K562 (cell line): ENCODE measurements at regions not wholly inside any gene's neighbourhood (a gene's known extent, or its start where the extent isn't known, plus 50 kb on each side); places are given as distances from the start of the nearest gene placed in this dataset.

Experiments
- CHD4 ChIP-seq: fragments of 200-600 bp; sonication (generic); IDR thresholded peaks from 3 replicates; pipeline ENCODE4 v1.6.1; 2012; ENCODE audit warnings: low read depth, mild to moderate bottlenecking, mixed read lengths, low read length, inconsistent platforms; ENCODE audit not compliant: insufficient read depth, insufficient replicate concordance, poor library complexity, severe bottlenecking
- NELFE ChIP-seq: IDR thresholded peaks from 2 replicates; pipeline ENCODE4 v1.6.1; 2011; ENCODE audit warnings: mild to moderate bottlenecking; ENCODE audit not compliant: insufficient read depth, insufficient read length
- PTBP1 ChIP-seq: fragments of 200-400 bp; formaldehyde crosslinking; IDR thresholded peaks from 2 replicates; pipeline ENCODE4 v1.6.1; 2017; ENCODE audit warnings: low read depth, low read length
- RAD51 ChIP-seq: fragments of 450-650 bp; IDR thresholded peaks from 2 replicates; pipeline ENCODE4 v1.7.1; 2016; ENCODE audit warnings: low read depth, mild to moderate bottlenecking, borderline replicate concordance
- RB1 ChIP-seq: fragments of 450-650 bp; IDR thresholded peaks from 2 replicates; pipeline ENCODE4 v1.6.1; 2017; ENCODE audit warnings: low read depth, mild to moderate bottlenecking
- RBM17 ChIP-seq: fragments of 200-400 bp; formaldehyde crosslinking; IDR thresholded peaks from 2 replicates; pipeline ENCODE4 v1.6.1; 2017; ENCODE audit warnings: low read depth, mild to moderate bottlenecking, low read length, borderline replicate concordance
- XRCC4 ChIP-seq: IDR thresholded peaks from one replicate; pipeline ENCODE4 v1.6.1; 2011; ENCODE audit not compliant: insufficient read depth, insufficient read length; ENCODE audit errors: extremely low read depth
- ZNF124 ChIP-seq: sonication (generic); formaldehyde crosslinking; IDR thresholded peaks from 2 replicates; pipeline ENCODE4 v1.8.1; 2022; ENCODE audit warnings: missing genetic modification reagents
- ZNF507 ChIP-seq: conservative IDR thresholded peaks from 2 replicates; pipeline ENCODE4 v1.6.1; 2017; ENCODE audit warnings: missing genetic modification characterization, missing compliant biosample characterization
- TF ChIP-seq, protein P1 (sequence below): fragments of 200-800 bp; sonication (Bioruptor generic); IDR thresholded peaks from 2 replicates; pipeline ENCODE4 v1.6.1; 2017; ENCODE audit warnings: missing genetic modification characterization, missing compliant biosample characterization
- TF ChIP-seq, protein P2 (sequence below), 2 experiments: fragments of 450-650 bp in 1 of 2; sonication (generic) in 1 of 2; formaldehyde crosslinking; conservative IDR thresholded peaks; 2 replicates each; pipeline versions ENCODE4 v1.4.0 to v1.8.1; 2020 to 2022; ENCODE audit warnings: mild to moderate bottlenecking in 1 of 2, missing genetic modification reagents in 1 of 2
- TF ChIP-seq, protein P3 (sequence below): fragments of 450-650 bp; formaldehyde crosslinking; conservative IDR thresholded peaks from 2 replicates; pipeline ENCODE4 v1.4.0; 2022; ENCODE audit warnings: mild to moderate bottlenecking, missing genetic modification characterization
- TF ChIP-seq, protein P4 (sequence below): fragments of 150-350 bp; IDR thresholded peaks from 2 replicates; pipeline ENCODE4 v1.6.1; 2014; ENCODE audit warnings: low read depth, mild to moderate bottlenecking, low read length, borderline replicate concordance
- TF ChIP-seq, protein P5 (sequence below): fragments of 250-450 bp; sonication (Bioruptor Pico); IDR thresholded peaks from 2 replicates; pipeline ENCODE4 v1.8.0; 2022; ENCODE audit warnings: moderate library complexity, mild to moderate bottlenecking, inconsistent platforms

DNA sequence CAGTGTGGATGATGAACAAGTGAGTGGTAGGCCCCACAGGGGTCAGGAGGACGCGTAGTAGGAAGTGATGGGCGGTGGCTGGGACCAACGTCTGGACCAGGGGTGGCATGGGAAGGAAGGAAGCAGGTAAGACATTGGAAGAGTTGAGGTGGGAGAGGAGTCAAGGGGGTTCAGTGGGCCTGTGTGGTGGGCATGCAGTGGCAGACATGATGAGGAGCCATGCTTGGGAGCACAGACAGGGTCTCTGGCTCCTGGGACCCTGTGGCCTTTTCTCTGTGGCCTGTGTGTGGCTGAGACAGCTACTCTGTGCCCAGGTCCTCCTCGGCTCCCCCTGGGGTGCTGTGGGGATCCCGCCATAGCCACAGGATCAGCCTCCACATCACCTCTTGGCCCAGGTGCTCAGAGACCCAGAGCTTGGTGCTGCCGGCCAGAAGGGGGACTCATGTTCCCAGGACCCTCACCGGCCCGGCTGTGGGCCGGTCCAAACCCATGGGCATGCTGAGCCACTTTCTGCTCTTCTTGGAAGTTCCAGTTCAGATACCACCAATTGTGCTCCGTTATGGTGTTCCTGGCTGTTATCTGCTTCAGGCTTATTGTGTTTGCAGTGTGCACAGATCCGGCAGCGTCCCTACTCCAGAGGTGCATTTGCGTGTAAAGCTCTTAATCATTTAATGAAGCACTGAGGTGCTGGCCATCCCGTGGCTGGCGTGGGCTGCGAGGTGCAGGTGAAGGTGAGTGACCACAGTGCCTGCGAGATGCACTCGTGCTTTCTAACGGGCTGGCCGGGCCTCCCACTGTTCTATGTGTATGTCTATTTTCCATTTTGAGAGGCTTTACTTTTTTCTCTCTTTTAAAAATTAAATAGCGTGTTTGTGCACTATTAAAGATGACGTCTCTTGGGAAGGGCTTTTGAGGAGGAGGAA is 147.9 kb downstream of the TEX29 start (continued):
- TF ChIP-seq ZNF124 (CRISPR knock-in tag) (no peak), CHD4 (no peak), RB1 (no peak), RAD51 (no peak), ZNF507 (no peak), PTBP1 (no peak), NELFE (no peak), RBM17 (no peak), XRCC4 (no peak)
- TF ChIP-seq, protein P1, sequence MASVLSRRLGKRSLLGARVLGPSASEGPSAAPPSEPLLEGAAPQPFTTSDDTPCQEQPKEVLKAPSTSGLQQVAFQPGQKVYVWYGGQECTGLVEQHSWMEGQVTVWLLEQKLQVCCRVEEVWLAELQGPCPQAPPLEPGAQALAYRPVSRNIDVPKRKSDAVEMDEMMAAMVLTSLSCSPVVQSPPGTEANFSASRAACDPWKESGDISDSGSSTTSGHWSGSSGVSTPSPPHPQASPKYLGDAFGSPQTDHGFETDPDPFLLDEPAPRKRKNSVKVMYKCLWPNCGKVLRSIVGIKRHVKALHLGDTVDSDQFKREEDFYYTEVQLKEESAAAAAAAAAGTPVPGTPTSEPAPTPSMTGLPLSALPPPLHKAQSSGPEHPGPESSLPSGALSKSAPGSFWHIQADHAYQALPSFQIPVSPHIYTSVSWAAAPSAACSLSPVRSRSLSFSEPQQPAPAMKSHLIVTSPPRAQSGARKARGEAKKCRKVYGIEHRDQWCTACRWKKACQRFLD, result no peak
- TF ChIP-seq, protein P2, sequence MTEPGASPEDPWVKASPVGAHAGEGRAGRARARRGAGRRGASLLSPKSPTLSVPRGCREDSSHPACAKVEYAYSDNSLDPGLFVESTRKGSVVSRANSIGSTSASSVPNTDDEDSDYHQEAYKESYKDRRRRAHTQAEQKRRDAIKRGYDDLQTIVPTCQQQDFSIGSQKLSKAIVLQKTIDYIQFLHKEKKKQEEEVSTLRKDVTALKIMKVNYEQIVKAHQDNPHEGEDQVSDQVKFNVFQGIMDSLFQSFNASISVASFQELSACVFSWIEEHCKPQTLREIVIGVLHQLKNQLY (CRISPR knock-in tag; conservative IDR thresholded peaks at IDR 0.05), result no peak
- TF ChIP-seq, protein P3, sequence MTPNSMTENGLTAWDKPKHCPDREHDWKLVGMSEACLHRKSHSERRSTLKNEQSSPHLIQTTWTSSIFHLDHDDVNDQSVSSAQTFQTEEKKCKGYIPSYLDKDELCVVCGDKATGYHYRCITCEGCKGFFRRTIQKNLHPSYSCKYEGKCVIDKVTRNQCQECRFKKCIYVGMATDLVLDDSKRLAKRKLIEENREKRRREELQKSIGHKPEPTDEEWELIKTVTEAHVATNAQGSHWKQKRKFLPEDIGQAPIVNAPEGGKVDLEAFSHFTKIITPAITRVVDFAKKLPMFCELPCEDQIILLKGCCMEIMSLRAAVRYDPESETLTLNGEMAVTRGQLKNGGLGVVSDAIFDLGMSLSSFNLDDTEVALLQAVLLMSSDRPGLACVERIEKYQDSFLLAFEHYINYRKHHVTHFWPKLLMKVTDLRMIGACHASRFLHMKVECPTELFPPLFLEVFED (CRISPR knock-in tag), result no peak
- TF ChIP-seq, protein P4, sequence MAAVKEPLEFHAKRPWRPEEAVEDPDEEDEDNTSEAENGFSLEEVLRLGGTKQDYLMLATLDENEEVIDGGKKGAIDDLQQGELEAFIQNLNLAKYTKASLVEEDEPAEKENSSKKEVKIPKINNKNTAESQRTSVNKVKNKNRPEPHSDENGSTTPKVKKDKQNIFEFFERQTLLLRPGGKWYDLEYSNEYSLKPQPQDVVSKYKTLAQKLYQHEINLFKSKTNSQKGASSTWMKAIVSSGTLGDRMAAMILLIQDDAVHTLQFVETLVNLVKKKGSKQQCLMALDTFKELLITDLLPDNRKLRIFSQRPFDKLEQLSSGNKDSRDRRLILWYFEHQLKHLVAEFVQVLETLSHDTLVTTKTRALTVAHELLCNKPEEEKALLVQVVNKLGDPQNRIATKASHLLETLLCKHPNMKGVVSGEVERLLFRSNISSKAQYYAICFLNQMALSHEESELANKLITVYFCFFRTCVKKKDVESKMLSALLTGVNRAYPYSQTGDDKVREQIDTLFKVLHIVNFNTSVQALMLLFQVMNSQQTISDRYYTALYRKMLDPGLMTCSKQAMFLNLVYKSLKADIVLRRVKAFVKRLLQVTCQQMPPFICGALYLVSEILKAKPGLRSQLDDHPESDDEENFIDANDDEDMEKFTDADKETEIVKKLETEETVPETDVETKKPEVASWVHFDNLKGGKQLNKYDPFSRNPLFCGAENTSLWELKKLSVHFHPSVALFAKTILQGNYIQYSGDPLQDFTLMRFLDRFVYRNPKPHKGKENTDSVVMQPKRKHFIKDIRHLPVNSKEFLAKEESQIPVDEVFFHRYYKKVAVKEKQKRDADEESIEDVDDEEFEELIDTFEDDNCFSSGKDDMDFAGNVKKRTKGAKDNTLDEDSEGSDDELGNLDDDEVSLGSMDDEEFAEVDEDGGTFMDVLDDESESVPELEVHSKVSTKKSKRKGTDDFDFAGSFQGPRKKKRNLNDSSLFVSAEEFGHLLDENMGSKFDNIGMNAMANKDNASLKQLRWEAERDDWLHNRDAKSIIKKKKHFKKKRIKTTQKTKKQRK, result no peak
- TF ChIP-seq, protein P5, sequence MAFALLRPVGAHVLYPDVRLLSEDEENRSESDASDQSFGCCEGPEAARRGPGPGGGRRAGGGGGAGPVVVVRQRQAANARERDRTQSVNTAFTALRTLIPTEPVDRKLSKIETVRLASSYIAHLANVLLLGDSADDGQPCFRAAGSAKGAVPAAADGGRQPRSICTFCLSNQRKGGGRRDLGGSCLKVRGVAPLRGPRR (CRISPR knock-in tag), result no peak
